ENCODE measurements at regions not wholly inside any gene's neighbourhood (a gene's known extent, or its start where the extent isn't known, plus 50 kb on each side); places are given as distances from the start of the nearest gene placed in this dataset.

DNA sequence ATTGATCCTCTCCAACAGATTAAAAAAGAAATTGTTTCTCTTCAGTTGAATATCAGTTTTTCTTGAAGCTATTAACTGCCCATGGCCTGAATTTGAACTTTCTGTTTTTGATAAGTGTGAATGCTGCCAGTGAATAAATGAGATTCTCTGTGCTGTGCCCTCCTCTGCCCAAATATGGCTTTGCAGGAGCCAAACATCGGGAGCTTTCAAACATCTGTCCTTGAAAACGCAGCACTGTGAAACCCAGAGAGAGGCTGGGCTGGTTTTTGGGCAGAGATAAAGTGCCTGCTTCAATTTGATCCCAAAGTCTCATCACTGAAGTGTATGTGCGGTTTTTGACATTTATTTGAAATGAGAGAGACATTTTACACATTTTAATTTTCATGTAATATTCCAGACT lies 268.3 kb upstream of the SHH start:
- DNase-seq (no peak), ATAC-seq (ENCODE audit: poor library complexity) (no peak)
- H3K36me3 ChIP-seq (ENCODE audit: insufficient read depth, low read length), result no peaks in the 10 kb centered on the region
- H3K4me1 ChIP-seq (ENCODE audit: insufficient read depth, low read length), result no peaks in the 10 kb centered on the region
- Mint-ChIP-seq H3K27me3 (no peaks in the 10 kb centered on the region), H3K9me3 (no peaks in the 10 kb centered on the region), H3K4me1 (ENCODE audit: low read depth) (no peaks in the 10 kb centered on the region), H3K27ac (no peak overlapping the region), H3K4me3 (no peak overlapping the region), H3K36me3 (ENCODE audit: low read depth) (no peaks in the 10 kb centered on the region)
- POLR2A ChIA-PET, result no interaction called here
- H3K4me3 ChIP-seq (ENCODE audit: low read length), result no peak overlapping the region
- no peak overlapping the region for H3K27ac ChIP-seq (ENCODE audit: low read depth in 1 of 2, low read length in 2 of 2)
- intact Hi-C loops (cut with DNase I, micrococcal nuclease), result no loop called here
- CTCF ChIA-PET, result no interaction called here
- H3K27me3 ChIP-seq (ENCODE audit: control insufficient read depth in 1 of 2, insufficient read depth in 2 of 2, low read length in 2 of 2), result no peaks in the 10 kb centered on the region
- TF ChIP-seq, protein P1, sequence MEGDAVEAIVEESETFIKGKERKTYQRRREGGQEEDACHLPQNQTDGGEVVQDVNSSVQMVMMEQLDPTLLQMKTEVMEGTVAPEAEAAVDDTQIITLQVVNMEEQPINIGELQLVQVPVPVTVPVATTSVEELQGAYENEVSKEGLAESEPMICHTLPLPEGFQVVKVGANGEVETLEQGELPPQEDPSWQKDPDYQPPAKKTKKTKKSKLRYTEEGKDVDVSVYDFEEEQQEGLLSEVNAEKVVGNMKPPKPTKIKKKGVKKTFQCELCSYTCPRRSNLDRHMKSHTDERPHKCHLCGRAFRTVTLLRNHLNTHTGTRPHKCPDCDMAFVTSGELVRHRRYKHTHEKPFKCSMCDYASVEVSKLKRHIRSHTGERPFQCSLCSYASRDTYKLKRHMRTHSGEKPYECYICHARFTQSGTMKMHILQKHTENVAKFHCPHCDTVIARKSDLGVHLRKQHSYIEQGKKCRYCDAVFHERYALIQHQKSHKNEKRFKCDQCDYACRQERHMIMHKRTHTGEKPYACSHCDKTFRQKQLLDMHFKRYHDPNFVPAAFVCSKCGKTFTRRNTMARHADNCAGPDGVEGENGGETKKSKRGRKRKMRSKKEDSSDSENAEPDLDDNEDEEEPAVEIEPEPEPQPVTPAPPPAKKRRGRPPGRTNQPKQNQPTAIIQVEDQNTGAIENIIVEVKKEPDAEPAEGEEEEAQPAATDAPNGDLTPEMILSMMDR (IDR thresholded peaks at IDR 0.05), result no peak
- H3K9me3 ChIP-seq (ENCODE audit: control insufficient read depth in 1 of 2, insufficient read depth in 1 of 2, low read length in 2 of 2), result peaks cover 0 to 5% of the 10 kb centered on the region in 2 experiments

DNA sequence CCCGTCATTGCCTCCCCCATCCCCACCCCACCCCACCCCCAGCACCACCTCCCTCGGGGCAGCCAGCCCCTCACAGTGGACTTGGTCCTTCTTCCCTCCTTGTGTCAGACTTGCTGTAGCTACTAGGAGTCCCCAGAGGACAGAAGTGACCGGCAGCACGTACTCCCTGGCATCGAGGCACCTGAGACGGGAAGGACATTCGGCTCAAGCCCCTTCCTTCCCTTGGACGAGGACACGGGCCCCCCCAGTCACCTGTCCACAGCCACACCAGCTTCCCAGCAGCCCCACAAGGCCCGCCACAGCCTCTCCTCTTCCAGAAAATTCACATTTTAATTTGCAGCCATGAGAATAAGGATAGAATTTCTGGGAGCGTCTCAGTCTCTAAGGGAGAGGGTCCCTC lies 267.8 kb upstream of the SHH start:
- no peaks in the 10 kb centered on the region for H3K36me3 ChIP-seq (ENCODE audit: insufficient read depth, low read length)
- H3K4me1 ChIP-seq (ENCODE audit: insufficient read depth, low read length), result no peaks in the 10 kb centered on the region
- no peak for DNase-seq
- no peaks in the 10 kb centered on the region for H3K9me3 Mint-ChIP-seq
- no peak overlapping the region for H3K4me3 Mint-ChIP-seq
- no peak overlapping the region for H3K4me3 ChIP-seq (ENCODE audit: low read length)
- intact Hi-C loops (cut with DNase I, micrococcal nuclease), result no loop called here
- H3K27me3 ChIP-seq (ENCODE audit: control insufficient read depth in 1 of 2, insufficient read depth in 2 of 2, low read length in 2 of 2), result no peaks in the 10 kb centered on the region
- H3K27ac Mint-ChIP-seq, result no peak overlapping the region
- no peaks in the 10 kb centered on the region for H3K4me1 Mint-ChIP-seq (ENCODE audit: low read depth)
- POLR2A ChIA-PET, result no interaction called here
- CTCF ChIA-PET, result no interaction called here
- H3K27ac ChIP-seq (ENCODE audit: low read depth in 1 of 2, low read length in 2 of 2), result no peak overlapping the region
- H3K36me3 Mint-ChIP-seq (ENCODE audit: low read depth), result no peaks in the 10 kb centered on the region
- peaks cover 0 to 10% of the 10 kb centered on the region in 2 experiments for H3K9me3 ChIP-seq (ENCODE audit: control insufficient read depth in 1 of 2, insufficient read depth in 1 of 2, low read length in 2 of 2)
- H3K27me3 Mint-ChIP-seq, result no peaks in the 10 kb centered on the region
- ATAC-seq (ENCODE audit: poor library complexity), result no peak
- TF ChIP-seq, protein P1 (IDR thresholded peaks at IDR 0.05), result no peak

DNA sequence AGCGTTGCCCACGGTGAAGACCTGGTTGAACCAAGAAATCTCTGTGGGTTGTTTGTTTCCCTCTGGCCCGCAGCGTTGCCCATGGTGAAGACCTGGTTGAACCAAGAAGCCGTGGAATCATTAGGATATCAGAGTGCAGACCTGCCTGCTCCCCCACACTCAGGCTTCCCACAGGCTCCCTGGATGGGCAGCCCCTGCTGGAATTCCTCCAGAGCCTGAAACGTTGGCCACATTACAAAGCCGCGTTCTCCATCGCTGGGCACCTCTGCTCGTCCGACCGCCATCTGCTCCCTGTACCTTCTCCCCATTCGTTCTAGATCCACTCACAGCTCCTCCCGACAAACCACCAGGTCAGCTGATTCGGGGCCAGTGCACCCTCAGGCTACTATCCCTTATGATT lies 266.9 kb upstream of the SHH start:
- Mint-ChIP-seq H3K36me3 (ENCODE audit: low read depth) (no peaks in the 10 kb centered on the region), H3K27ac (no peak overlapping the region), H3K27me3 (no peaks in the 10 kb centered on the region), H3K9me3 (no peaks in the 10 kb centered on the region), H3K4me3 (no peak overlapping the region), H3K4me1 (ENCODE audit: low read depth) (no peaks in the 10 kb centered on the region)
- Histone ChIP-seq H3K27me3 (ENCODE audit: control insufficient read depth in 1 of 2, insufficient read depth in 2 of 2, low read length in 2 of 2) (no peaks in the 10 kb centered on the region), H3K36me3 (ENCODE audit: insufficient read depth, low read length) (no peaks in the 10 kb centered on the region), H3K27ac (ENCODE audit: low read depth in 1 of 2, low read length in 2 of 2) (no peak overlapping the region), H3K4me3 (ENCODE audit: low read length) (no peak overlapping the region), H3K4me1 (ENCODE audit: insufficient read depth, low read length) (no peaks in the 10 kb centered on the region), H3K9me3 (ENCODE audit: control insufficient read depth in 1 of 2, insufficient read depth in 1 of 2, low read length in 2 of 2) (peaks cover 0 to 9% of the 10 kb centered on the region in 2 experiments)
- DNase-seq, result no peak
- POLR2A ChIA-PET, result no interaction called here
- TF ChIP-seq, protein P1 (IDR thresholded peaks at IDR 0.05), result no peak
- CTCF ChIA-PET, result no interaction called here
- no peak for ATAC-seq (ENCODE audit: poor library complexity)
- intact Hi-C loops (cut with DNase I, micrococcal nuclease), result no loop called here

Measured in CD4-positive, alpha-beta T cell (primary cell).